ENCODE measurements at regions not wholly inside any gene's neighbourhood (a gene's known extent, or its start where the extent isn't known, plus 50 kb on each side); places are given as distances from the start of the nearest gene placed in this dataset.

GRCh38 chr1:102118150-102118549 is 121.4 kb upstream of the OLFM3 start:
- Histone ChIP-seq H2BK120ac (ENCODE audit: low read depth, low read length, poor library complexity, severe bottlenecking) (no peak overlapping the region), H3K79me1 (ENCODE audit: insufficient read depth, low read depth, low read length, poor library complexity, severe bottlenecking) (no peaks in the 10 kb centered on the region), H3K9me3 (ENCODE audit: control insufficient read depth, low read depth, low read length) (no peaks in the 10 kb centered on the region), H3K9ac (ENCODE audit: extremely low read depth, insufficient read length, low read length) (no peak overlapping the region), H3K23me2 (ENCODE audit: insufficient read length, low read depth, low read length, poor library complexity, severe bottlenecking) (no peaks in the 10 kb centered on the region), H2BK5ac (ENCODE audit: insufficient read length, low read length) (no peak overlapping the region), H4K5ac (ENCODE audit: insufficient read length, low read depth, low read length) (no peak overlapping the region), H3K18ac (ENCODE audit: insufficient read length, low read depth, low read length) (no peak overlapping the region), H3K14ac (ENCODE audit: insufficient read depth, low read length) (no peak overlapping the region), H2BK12ac (ENCODE audit: insufficient read length, low read depth, low read length) (no peak overlapping the region), H2BK15ac (ENCODE audit: low read depth, low read length) (no peak overlapping the region), H4K20me1 (ENCODE audit: control insufficient read depth, insufficient read depth, insufficient read length) (no peaks in the 10 kb centered on the region), H3K27me3 (ENCODE audit: insufficient read depth, low read length) (no peaks in the 10 kb centered on the region), H3K4ac (ENCODE audit: low read depth, low read length) (no peak overlapping the region), H3K79me2 (ENCODE audit: insufficient read depth, low read length) (no peaks in the 10 kb centered on the region), H3T11ph (ENCODE audit: low read length) (no peak overlapping the region), H4K91ac (ENCODE audit: insufficient read length, low read depth, low read length) (no peak overlapping the region), H3K4me1 (ENCODE audit: insufficient read depth, low read length) (no peaks in the 10 kb centered on the region), H4K8ac (replicated peaks; ENCODE audit: insufficient read length, low read depth, low read length) (no peak overlapping the region), H2AFZ (ENCODE audit: low read length) (no peak overlapping the region), H2AK5ac (ENCODE audit: insufficient read length, low read length) (no peak overlapping the region), H3K27ac (ENCODE audit: insufficient read length, low read depth, low read length) (no peak overlapping the region), H3K4me2 (ENCODE audit: insufficient read depth, insufficient read length, low read length) (no peak overlapping the region), H3K23ac (ENCODE audit: insufficient read length, low read depth, low read length) (no peak overlapping the region), H2BK20ac (ENCODE audit: low read depth, low read length, poor library complexity, severe bottlenecking) (no peak overlapping the region), H3K56ac (ENCODE audit: insufficient read length, low read depth, low read length) (no peak overlapping the region)
- Mint-ChIP-seq H3K36me3 (ENCODE audit: insufficient read depth in 1 of 3, low read depth in 3 of 3) (no peaks in the 10 kb centered on the region), H3K27me3 (ENCODE audit: low read depth) (no peaks in the 10 kb centered on the region), H3K4me3 (no peak overlapping the region), H3K27ac (peak overlapping the region in 1 of 3 experiments; percentile 71; a peak in 1 of 7 replicates), H3K4me1 (peaks cover 4 to 5% of the 10 kb centered on the region in 2 experiments), H3K9me3 (no peaks in the 10 kb centered on the region)
- no peak for DNase-seq
- no CpG with 5 or more reads among the region's 3 CpGs for WGBS (ENCODE audit: extremely low coverage, insufficient read length, low lambda C conversion rate)
- no peak for TF ChIP-seq CTCF (conservative IDR thresholded peaks at IDR 0.05)
